ENCODE measurements at regions not wholly inside any gene's neighbourhood (a gene's known extent, or its start where the extent isn't known, plus 50 kb on each side); places are given as distances from the start of the nearest gene placed in this dataset.

GRCh38 chr11:105227363-105227762, 87.8 kb upstream of the CARD18 start:
- DNase-seq, result no peak

DNA sequence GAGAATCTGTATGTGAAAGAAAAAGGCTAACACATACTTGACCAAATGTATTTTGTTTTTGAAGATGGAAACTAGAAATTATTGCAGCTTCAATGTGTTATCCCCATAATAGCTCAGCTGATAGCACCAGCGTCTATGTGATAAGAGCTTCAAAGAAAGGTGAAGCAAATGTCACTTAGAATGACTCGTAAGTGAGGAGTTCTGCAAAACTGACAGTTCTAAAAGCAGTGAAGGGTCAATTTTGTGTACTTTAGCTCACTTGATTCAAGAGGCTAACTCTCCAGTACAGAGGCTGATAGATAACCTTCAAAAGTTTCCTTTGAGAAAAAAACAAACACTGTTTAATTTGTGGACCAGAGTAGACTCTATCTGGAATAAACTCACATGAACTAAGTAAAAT, 87.2 kb upstream of the CARD18 start:
- no peak for DNase-seq

DNA sequence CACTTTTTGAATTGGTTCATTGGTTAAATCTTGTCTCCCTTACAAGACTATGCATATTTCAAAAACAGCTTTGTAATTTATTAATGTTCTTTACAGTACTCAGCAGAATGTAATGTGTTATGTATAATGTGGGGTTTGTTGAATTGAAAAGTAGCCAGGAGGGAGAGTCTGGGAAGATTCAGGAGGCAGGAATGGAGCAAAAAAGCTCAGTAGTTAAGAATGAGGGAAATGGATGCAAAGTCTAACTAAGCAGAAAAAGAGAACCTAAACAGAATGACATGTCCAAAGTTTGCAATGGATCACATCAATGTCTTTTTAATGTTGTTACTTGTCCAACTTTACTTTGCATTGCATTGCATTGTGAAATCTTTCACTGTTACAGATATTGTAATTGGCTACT, 86.5 kb upstream of the CARD18 start:
- no peak for DNase-seq

DNA sequence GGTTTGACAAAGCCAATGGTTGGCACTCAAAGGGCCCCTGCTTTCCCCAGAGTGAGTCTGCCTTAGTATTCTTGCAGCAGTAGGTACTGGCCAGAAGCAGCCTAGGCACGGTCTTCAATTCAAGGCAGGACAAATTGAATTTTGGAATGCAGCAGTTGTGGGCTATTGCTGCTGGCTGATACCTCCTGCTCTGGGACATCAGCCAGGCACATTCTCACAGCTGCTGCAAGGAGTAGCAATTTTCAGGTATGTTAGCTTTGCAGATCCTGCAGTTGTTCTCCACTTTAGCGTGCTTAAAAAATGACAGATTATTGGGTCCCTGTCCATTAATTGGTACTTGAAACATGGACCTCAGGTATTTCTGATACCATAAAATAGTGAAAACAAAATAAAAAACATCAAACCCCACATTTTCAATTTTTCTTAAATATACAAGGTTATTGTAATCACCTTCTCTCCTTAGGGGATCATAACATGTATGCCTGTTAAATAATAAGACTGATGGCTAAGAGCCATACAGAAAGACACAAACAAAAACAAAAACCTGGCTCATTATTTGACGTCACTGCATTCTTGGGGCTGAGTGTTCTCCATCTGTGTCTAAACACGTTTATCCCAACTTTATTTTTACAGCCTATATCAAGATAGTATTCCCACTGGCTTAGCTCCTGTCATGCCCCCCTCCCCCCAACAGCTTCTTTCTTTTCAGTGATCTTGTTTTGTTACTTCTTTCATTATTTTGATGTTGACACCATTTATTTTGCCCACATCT, 85.1 kb upstream of the CARD18 start:
- DNase-seq, result no peak

GRCh38 chr11:105220121-105220520, 80.6 kb upstream of the CARD18 start:
- DNase-seq, result no peak

- DNase-seq, result no peak
Measured at GRCh38 chr11:105219670-105220069, 80.1 kb upstream of the CARD18 start.

- no peak for DNase-seq
Measured at GRCh38 chr11:105219269-105219668, 79.7 kb upstream of the CARD18 start.

DNA sequence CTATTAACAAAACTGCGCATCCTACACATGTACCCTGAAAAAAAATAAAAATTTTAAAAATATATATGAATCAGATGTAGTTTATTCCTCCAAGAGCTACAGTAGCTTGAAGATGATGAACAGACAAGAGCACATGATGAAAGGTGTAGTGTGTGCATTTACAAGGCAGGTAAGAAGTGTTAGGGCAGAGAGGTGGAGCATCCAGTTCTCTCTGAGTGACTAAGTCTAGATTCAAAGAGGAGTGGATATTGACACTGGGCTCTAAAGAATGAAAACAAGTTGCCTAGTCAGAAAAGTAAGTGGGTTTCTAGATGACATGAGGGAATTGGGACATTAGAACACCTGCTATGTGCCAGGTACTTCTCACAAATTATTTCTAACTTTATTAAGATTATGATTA, 76.0 kb upstream of the CARD18 start:
- DNase-seq, result no peak

DNA sequence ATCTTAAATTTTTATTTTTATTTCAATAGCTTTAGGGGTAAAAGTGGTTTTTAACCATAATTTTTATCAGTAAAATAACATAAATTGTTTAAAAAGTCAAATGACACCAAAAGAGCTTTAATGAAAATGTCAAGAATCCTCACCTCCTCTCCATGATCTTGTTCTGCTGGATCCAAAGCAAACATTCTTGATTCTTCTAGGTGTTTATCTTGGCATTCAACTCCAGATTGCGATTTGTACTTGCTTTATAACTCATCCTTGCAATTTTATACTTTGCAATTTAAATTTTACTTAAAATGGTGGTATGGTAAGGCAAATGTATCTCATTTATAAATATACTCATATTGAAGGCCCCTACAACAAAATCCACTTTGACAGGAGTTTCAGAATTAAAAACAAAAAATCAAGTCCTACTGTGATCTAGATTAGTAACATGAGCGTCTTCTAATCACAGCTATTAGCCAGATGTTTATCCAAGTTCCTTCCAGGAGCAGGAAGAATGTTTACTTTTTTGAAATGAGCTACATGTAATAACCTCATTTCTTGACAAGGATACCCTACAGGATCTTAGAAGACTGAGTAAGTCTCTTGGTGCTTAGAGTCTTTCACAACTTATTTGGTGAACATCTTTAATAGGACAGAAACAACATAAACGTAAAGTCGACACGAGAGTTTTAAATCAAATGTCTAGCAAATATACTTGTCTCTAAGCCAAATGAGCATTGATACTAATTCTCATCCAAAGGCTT, 72.4 kb upstream of the CARD18 start:
- DNase-seq, result no peak

GRCh38 chr11:105208019-105208418, 68.5 kb upstream of the CARD18 start:
- DNase-seq, result no peak

DNA sequence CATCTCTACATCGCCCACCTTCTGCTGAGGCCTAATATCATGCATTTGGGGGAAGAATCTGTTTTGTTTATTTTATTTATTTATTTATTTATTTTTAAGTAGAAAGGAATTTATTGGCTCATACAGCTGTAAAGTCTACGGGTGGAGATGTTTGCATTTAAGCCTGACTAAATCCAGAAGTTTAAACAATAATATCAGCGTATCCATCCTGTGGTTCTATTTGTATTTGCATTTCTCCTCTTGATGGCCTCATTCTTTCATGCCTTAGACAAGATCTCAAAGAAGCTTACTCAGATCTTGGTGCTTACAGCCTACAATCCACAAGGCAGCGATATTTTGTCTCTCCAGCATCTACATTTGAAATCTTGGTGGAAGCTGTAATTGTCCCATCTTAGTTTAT, 67.1 kb upstream of the CARD18 start:
- DNase-seq, result no peak

DNA sequence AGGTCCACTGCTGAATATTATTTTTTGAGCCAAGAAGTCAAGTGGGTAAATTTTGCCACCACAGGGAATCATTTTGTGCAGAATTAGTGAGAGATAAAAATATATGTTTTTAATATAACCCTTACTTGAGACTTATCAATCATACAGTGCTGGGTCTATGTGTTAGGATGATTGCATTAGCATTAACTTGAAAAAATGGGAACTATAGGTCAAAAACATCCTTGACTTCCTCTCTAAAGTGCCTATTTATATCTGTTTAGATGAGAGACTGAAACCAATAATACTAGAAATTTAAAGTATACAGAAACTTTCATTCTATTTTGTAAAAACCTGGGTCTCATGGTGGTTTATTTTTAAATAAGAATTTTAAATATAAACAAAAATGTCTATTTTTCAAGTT, 65.1 kb upstream of the CARD18 start:
- no peak for DNase-seq

DNA sequence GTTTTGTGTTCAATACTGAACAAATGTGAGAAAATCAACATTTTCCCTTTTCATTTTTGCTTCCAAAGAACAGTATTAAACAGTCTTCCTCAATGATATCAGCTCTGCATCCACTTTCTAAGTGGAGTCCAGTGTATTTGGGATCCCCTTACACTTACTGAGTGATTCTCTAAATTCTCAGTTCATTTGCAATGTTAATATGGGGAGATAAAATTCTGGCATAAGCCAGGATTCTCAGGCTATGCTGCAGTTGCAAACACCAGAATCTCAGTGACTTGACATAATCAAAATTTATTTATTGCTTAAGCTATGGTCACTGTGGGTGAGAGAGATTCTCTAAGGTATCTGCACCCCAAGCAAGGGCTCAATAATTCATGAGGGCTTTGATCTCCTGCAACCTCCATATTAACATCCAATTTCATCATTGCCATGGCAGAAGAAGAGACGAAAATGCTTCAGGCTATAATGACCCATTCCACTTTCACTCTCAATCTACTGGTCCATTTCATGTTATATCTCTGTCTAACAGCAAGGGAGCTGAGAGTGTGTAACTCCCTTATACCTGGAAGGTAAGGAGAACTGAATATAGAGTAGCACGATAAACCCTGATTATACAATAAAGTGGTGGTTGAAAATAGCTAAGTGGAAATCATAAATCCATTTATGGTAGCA, 64.1 kb upstream of the CARD18 start:
- no peak for DNase-seq

DNA sequence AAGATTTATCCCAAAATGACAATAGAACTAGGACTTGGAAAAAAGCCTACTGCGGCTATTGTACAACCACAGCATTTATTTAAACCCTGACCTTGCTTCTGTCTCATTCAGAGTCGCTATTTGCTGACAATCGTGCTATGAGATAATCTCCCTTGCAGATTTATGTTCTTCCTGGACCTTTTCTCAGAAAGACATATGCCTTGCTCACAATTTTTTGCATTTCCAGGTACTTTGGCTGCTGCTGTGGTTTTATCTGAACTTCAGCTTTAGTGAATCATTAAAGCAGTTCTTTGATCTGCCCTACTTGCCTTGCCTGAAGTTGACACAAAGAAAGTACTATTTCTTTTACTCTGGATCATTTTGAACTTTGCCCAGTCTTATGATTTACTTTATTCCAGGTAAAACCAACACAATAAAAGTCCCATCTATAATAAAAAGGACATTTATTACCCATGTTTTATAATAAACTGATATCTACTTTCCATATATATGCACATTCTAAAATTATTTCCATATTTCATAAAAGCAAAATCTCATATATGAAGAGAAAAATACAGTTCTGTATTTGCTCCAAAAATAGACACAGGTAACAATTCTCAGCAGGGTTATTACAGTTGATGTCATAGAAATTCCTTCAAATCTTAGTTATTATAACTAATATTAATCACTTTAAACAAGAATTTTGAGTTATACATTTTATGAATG, 63.4 kb upstream of the CARD18 start:
- no peak for DNase-seq

GRCh38 chr11:105202422-105202821, 62.9 kb upstream of the CARD18 start:
- no peak for DNase-seq

DNA sequence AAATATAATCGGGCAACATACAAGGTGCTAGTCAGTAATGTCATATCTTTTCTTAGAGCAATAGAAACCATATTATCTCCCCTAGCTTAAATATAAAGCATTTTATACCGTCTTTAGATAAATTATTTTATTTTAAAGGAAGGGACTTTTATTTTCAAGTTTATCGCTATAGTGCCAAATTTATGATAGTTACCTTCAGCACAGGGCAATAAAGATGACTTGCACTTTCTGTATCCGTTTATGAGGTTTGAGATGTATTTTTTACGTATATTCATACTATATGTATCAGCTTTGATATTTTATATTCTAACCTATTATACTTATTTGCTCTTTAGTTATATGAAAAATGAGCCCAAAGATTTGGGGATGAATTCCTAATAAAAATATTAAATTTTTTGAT, 61.6 kb upstream of the CARD18 start:
- no peak for DNase-seq

DNA sequence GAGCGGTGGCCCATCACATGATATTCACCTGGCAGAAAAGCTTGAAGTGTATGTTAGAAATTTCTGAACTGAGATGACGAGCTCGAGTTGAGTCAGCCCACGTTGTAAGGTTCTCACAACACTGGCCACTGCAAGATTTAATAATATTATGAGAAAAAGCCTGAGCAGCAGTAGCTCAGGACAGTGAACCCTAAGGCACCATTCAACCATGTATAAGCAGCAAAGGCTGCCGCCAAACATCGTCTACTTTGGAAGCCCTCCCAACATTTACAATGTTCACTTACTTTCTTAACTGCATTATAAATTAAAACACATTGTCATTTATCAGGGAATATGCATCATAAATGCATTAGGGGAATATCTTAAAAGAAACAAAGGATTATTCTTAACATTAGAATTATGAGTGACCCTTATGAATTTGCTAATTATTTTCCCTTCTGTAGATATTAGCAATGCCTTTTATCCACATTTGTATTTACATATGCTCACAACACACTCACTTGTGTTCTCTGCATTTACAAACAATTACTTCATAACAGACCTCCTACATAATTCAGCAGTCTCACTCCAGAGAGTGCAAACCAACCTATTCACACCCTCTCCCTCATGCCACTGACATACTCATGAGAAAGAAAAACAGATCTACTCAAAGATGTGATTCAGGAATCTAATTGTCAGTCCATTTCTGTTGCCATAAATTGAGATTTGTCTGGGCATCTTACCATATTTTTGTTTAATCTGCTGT, 57.7 kb upstream of the CARD18 start:
- no peak for DNase-seq

DNA sequence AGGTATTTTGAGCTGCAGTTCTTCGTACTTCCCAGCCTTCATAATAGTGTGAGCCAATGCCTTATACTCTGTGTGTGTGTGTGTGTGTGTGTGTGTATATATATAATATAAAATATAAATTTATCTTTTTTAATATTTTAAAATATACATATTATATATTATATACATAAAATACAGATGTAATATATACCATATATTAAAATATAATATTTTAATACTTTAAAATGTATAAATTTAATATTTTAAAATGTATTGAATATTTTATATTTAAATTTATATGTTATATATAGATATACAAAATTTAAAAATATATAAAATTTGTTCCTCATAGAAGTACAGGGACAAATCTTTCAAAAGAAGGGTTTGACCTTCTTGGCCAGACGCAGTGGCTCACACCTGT, 53.7 kb upstream of the CARD18 start:
- no peak for DNase-seq

GRCh38 chr11:105192115-105192514, 52.5 kb upstream of the CARD18 start:
- no peak for DNase-seq

DNA sequence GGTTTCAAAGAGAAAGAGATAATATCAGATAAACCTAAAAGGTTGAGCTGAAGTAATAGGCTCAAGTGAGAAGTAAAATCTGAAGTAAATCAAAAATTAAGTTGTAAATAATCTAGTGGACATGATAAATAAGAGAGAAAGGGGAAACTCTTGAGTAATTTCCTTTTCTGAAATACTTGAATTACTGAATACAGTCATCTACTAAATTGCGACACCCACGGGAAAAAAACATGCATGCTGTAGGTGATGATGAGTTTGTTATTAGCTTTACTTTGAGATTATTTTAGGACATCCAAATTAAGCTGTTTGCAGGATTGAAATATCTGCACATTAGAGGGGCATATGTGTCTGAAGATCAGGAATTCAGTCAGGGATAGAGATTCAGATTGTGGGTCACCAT, 50.0 kb upstream of the CARD18 start:
- DNase-seq, result no peak
